HepG2 (cell line): ENCODE measurements at regions not wholly inside any gene's neighbourhood (a gene's known extent, or its start where the extent isn't known, plus 50 kb on each side); places are given as distances from the start of the nearest gene placed in this dataset.

Experiments
- ADNP ChIP-seq: sonication (generic); formaldehyde crosslinking; IDR thresholded peaks from 2 replicates; pipeline ENCODE4 v1.4.0; 2020; ENCODE audit warnings: missing genetic modification reagents
- CTCF ChIP-seq: sonication (generic); formaldehyde crosslinking; IDR thresholded peaks from 2 replicates; pipeline ENCODE4 v1.5.0; 2020; ENCODE audit warnings: mild to moderate bottlenecking, missing genetic modification reagents, moderate library complexity
- EZH2 ChIP-seq: conservative IDR thresholded peaks from 2 replicates; pipeline ENCODE4 v1.6.1; 2012; ENCODE audit warnings: mild to moderate bottlenecking, low read depth, low read length, moderate library complexity
- NR2C2 ChIP-seq: sonication (generic); formaldehyde crosslinking; IDR thresholded peaks from 2 replicates; pipeline ENCODE4 v1.4.0; 2020; ENCODE audit warnings: missing genetic modification reagents, mild to moderate bottlenecking, moderate library complexity, borderline replicate concordance
- PATZ1 ChIP-seq: sonication (generic); formaldehyde crosslinking; IDR thresholded peaks from 2 replicates; pipeline ENCODE4 v1.4.0; 2020; ENCODE audit warnings: missing genetic modification reagents
- ZFP1 ChIP-seq: IDR thresholded peaks from 2 replicates; pipeline ENCODE4 v1.6.1; 2016
- ZFP36L2 ChIP-seq: sonication (generic); formaldehyde crosslinking; IDR thresholded peaks from 2 replicates; pipeline ENCODE4 v1.4.0; 2020; ENCODE audit warnings: missing genetic modification reagents
- ZNF101 ChIP-seq: sonication (generic); formaldehyde crosslinking; IDR thresholded peaks from 2 replicates; pipeline ENCODE4 v1.4.0; 2020; ENCODE audit warnings: mild to moderate bottlenecking, low read depth, missing genetic modification reagents, borderline replicate concordance
- ZNF746 ChIP-seq: sonication (generic); formaldehyde crosslinking; IDR thresholded peaks from 2 replicates; pipeline ENCODE4 v1.8.0; 2022; ENCODE audit warnings: mild to moderate bottlenecking, missing genetic modification reagents
- TF ChIP-seq, protein P1 (sequence below): sonication (generic); formaldehyde crosslinking; IDR thresholded peaks from 2 replicates; pipeline ENCODE4 v1.9.0; 2021; ENCODE audit warnings: missing genetic modification reagents, borderline replicate concordance

- TF ChIP-seq, protein P1, sequence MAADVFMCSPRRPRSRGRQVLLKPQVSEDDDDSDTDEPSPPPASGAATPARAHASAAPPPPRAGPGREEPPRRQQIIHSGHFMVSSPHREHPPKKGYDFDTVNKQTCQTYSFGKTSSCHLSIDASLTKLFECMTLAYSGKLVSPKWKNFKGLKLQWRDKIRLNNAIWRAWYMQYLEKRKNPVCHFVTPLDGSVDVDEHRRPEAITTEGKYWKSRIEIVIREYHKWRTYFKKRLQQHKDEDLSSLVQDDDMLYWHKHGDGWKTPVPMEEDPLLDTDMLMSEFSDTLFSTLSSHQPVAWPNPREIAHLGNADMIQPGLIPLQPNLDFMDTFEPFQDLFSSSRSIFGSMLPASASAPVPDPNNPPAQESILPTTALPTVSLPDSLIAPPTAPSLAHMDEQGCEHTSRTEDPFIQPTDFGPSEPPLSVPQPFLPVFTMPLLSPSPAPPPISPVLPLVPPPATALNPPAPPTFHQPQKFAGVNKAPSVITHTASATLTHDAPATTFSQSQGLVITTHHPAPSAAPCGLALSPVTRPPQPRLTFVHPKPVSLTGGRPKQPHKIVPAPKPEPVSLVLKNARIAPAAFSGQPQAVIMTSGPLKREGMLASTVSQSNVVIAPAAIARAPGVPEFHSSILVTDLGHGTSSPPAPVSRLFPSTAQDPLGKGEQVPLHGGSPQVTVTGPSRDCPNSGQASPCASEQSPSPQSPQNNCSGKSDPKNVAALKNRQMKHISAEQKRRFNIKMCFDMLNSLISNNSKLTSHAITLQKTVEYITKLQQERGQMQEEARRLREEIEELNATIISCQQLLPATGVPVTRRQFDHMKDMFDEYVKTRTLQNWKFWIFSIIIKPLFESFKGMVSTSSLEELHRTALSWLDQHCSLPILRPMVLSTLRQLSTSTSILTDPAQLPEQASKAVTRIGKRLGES (CRISPR knock-in tag), result no peak
- TF ChIP-seq CTCF, result no peak
- no peak for TF ChIP-seq NR2C2 (CRISPR knock-in tag)
- TF ChIP-seq ZFP1 (CRISPR knock-in tag), result no peak
- no peak for TF ChIP-seq ZNF746 (CRISPR knock-in tag)
- no peak for TF ChIP-seq ZNF101 (CRISPR knock-in tag)
- TF ChIP-seq PATZ1, result no peak
- no peak for TF ChIP-seq ZFP36L2 (CRISPR knock-in tag)
- TF ChIP-seq EZH2, result no peak
- no peak for TF ChIP-seq ADNP (CRISPR knock-in tag)
- TF ChIP-seq, all 625 proteins: peak for 0
Measured at GRCh38 chr13:80033951-80034350, 307.0 kb downstream of the SPRY2 start (continued).
